ENCODE measurements at regions not wholly inside any gene's neighbourhood (a gene's known extent, or its start where the extent isn't known, plus 50 kb on each side); places are given as distances from the start of the nearest gene placed in this dataset.

DNA sequence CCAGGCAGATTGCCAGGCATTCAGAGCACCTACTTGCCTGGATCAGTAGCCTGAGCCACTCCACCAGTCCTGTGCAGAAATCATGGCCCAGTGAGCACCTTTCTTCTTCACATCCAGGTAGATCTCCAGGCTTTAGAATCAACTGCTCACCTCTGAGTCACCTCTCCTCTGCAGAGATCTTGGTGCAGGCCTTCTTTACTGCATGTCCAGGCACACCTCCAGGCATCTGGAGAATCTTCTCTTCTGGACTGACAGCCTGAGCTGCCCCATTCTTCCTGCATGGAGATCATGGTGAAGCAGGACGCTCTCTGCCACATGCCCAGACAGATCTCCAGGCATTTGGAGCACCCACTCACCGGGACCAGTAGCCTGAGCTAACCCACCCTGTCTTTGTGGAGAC lies 894.5 kb upstream of the MBL2 start:
- Histone ChIP-seq H3K9me1 (ENCODE audit: control insufficient read depth, extremely low read depth, insufficient read depth, low read length) (no peaks in the 10 kb centered on the region), H3K9ac (ENCODE audit: control insufficient read depth, extremely low read depth, insufficient read depth, low read length) (no peak overlapping the region), H3K27me3 (ENCODE audit: control insufficient read depth, extremely low read depth, insufficient read depth, low read length) (no peaks in the 10 kb centered on the region), H3K36me3 (ENCODE audit: control insufficient read depth in 2 of 2, extremely low read depth in 1 of 2, insufficient read depth in 2 of 2, low read length in 2 of 2) (no peaks in the 10 kb centered on the region), H3K79me2 (ENCODE audit: control insufficient read depth, insufficient read depth, low read length) (no peaks in the 10 kb centered on the region), H3K4me3 (ENCODE audit: control insufficient read depth in 2 of 3, extremely low read depth in 1 of 3, insufficient read depth in 2 of 3, low read depth in 1 of 3, low read length in 3 of 3) (no peak overlapping the region), H3K27ac (ENCODE audit: control insufficient read depth, insufficient read depth, low read length) (no peak overlapping the region), H4K20me1 (ENCODE audit: control insufficient read depth, extremely low read depth, insufficient read depth, low read length) (no peaks in the 10 kb centered on the region), H2AFZ (ENCODE audit: control insufficient read depth, low read length) (no peak overlapping the region), H3K4me1 (ENCODE audit: control insufficient read depth, extremely low read depth, insufficient read depth, low read length) (no peaks in the 10 kb centered on the region), H3K4me2 (ENCODE audit: control insufficient read depth, extremely low read depth, insufficient read depth, low read depth, low read length) (no peak overlapping the region), H3K9me3 (ENCODE audit: control insufficient read depth, low read depth, low read length) (peaks cover 6% of the 10 kb centered on the region)
- DNase-seq (ENCODE audit: low read depth, low spot score) (peak; percentile 28), FAIRE-seq (no peak)
- TF ChIP-seq, protein P1, sequence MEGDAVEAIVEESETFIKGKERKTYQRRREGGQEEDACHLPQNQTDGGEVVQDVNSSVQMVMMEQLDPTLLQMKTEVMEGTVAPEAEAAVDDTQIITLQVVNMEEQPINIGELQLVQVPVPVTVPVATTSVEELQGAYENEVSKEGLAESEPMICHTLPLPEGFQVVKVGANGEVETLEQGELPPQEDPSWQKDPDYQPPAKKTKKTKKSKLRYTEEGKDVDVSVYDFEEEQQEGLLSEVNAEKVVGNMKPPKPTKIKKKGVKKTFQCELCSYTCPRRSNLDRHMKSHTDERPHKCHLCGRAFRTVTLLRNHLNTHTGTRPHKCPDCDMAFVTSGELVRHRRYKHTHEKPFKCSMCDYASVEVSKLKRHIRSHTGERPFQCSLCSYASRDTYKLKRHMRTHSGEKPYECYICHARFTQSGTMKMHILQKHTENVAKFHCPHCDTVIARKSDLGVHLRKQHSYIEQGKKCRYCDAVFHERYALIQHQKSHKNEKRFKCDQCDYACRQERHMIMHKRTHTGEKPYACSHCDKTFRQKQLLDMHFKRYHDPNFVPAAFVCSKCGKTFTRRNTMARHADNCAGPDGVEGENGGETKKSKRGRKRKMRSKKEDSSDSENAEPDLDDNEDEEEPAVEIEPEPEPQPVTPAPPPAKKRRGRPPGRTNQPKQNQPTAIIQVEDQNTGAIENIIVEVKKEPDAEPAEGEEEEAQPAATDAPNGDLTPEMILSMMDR (optimal IDR thresholded peaks at IDR 0.05 in 1 of 3, IDR thresholded peaks at IDR 0.05 in 1 of 3, conservative IDR thresholded peaks at IDR 0.05 in 1 of 3; ENCODE audit: extremely low read depth in 1 of 3, insufficient read depth in 2 of 3, low read length in 3 of 3) = no peak
- no peak for TF ChIP-seq EZH2 (IDR thresholded peaks at IDR 0.05; ENCODE audit: low read length)
- dilution Hi-C loops (cut with MboI; ENCODE audit: extremely low pct_ligation_motif_present, low sequenced_read_pairs) = no loop called here

DNA sequence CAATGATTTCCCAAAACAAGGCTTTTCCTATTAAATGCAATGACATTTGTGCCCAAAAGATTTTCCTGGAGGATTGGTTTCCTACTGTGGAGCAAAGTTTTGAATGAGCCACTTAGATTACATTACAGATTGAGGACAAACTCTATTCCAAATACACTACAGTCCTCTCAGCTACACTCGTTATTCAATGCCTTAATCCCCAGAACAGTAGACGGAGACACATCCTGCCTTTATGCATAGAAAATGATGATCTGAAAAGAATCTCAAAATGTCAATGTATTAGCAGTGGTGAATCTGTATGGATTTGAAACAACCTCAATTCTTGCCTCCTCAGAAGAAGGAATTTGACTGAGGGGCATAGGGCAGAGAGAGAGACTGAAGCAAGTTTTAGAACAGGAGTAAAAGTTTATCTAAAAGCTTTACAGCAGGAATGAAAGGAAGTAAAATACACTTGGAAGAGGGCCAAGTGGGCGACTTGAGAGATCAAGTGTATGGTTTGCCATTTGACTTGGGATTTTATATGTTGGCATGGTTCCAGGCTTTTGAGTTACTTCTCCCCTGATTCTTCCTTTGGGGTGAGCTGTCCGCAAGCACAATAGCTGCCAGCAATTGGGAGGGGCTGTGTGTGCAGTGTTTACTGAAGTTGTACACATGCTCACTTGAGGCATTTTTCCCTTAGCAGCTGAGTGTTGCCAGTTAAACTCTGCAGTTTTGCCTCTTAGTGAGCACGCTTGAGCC lies 891.9 kb upstream of the MBL2 start:
- no peak overlapping the region for H3K9ac ChIP-seq (ENCODE audit: control insufficient read depth, extremely low read depth, insufficient read depth, low read length)
- TF ChIP-seq, protein P1 (optimal IDR thresholded peaks at IDR 0.05 in 1 of 3, IDR thresholded peaks at IDR 0.05 in 1 of 3, conservative IDR thresholded peaks at IDR 0.05 in 1 of 3; ENCODE audit: extremely low read depth in 1 of 3, insufficient read depth in 2 of 3, low read length in 3 of 3) = no peak
- no peak for TF ChIP-seq EZH2 (IDR thresholded peaks at IDR 0.05; ENCODE audit: low read length)
- no peaks in the 10 kb centered on the region for H3K27me3 ChIP-seq (ENCODE audit: control insufficient read depth, extremely low read depth, insufficient read depth, low read length)
- no peaks in the 10 kb centered on the region for H4K20me1 ChIP-seq (ENCODE audit: control insufficient read depth, extremely low read depth, insufficient read depth, low read length)
- no peak for DNase-seq (ENCODE audit: low read depth, low spot score)
- no peaks in the 10 kb centered on the region for H3K79me2 ChIP-seq (ENCODE audit: control insufficient read depth, insufficient read depth, low read length)
- H3K9me3 ChIP-seq (ENCODE audit: control insufficient read depth, low read depth, low read length) = peaks cover 6% of the 10 kb centered on the region
- H3K4me3 ChIP-seq (ENCODE audit: control insufficient read depth in 2 of 3, extremely low read depth in 1 of 3, insufficient read depth in 2 of 3, low read depth in 1 of 3, low read length in 3 of 3) = no peak overlapping the region
- no peak overlapping the region for H3K27ac ChIP-seq (ENCODE audit: control insufficient read depth, insufficient read depth, low read length)
- no peak overlapping the region for H2AFZ ChIP-seq (ENCODE audit: control insufficient read depth, low read length)
- no peaks in the 10 kb centered on the region for H3K36me3 ChIP-seq (ENCODE audit: control insufficient read depth in 2 of 2, extremely low read depth in 1 of 2, insufficient read depth in 2 of 2, low read length in 2 of 2)
- FAIRE-seq = no peak
- H3K9me1 ChIP-seq (ENCODE audit: control insufficient read depth, extremely low read depth, insufficient read depth, low read length) = no peaks in the 10 kb centered on the region
- no peaks in the 10 kb centered on the region for H3K4me1 ChIP-seq (ENCODE audit: control insufficient read depth, extremely low read depth, insufficient read depth, low read length)
- dilution Hi-C loops (cut with MboI; ENCODE audit: extremely low pct_ligation_motif_present, low sequenced_read_pairs) = no loop called here
- H3K4me2 ChIP-seq (ENCODE audit: control insufficient read depth, extremely low read depth, insufficient read depth, low read depth, low read length) = no peak overlapping the region
